GM23248 (cell line): ENCODE measurements at regions not wholly inside any gene's neighbourhood (a gene's known extent, or its start where the extent isn't known, plus 50 kb on each side); places are given as distances from the start of the nearest gene placed in this dataset.
A peak's percentile ranks its signal among the peaks of the same experiment; 100 is the strongest.

Source experiments
- DNase-seq: peaks from one replicate; pipeline ENCODE4 v3.0.0-alpha.2; 2015
- H2AFZ ChIP-seq: fragments of 200-600 bp; sonication (generic); 2 replicates; pipeline ENCODE4 v1.6.1; 2016; ENCODE audit warnings: antibody characterized with exemption
- H3F3A ChIP-seq: fragments of 200-600 bp; sonication (generic); 2 replicates; pipeline ENCODE4 v1.6.1; 2016; ENCODE audit warnings: mild to moderate bottlenecking, antibody characterized with exemption, mixed run types; ENCODE audit not compliant: insufficient read depth
- H3K27ac ChIP-seq: fragments of 200-600 bp; sonication (generic); 2 replicates; pipeline ENCODE4 v1.5.1; 2016; ENCODE audit warnings: mild to moderate bottlenecking
- H3K27me3 ChIP-seq: fragments of 200-600 bp; sonication (generic); replicated peaks from 2 replicates; pipeline ENCODE4 v1.6.1; 2016; ENCODE audit warnings: mild to moderate bottlenecking; ENCODE audit not compliant: insufficient read depth
- H3K36me3 ChIP-seq: fragments of 200-600 bp; sonication (generic); 2 replicates; pipeline ENCODE4 v1.6.1; 2016; ENCODE audit warnings: low read depth, mild to moderate bottlenecking
- H3K4me1 ChIP-seq: fragments of 200-600 bp; sonication (generic); 2 replicates; pipeline ENCODE4 v1.6.1; 2016; ENCODE audit warnings: mild to moderate bottlenecking; ENCODE audit not compliant: insufficient read depth
- H3K4me2 ChIP-seq: fragments of 200-600 bp; sonication (generic); one replicate; pipeline ENCODE4 v1.6.1; 2016; ENCODE audit warnings: mild to moderate bottlenecking; ENCODE audit not compliant: unreplicated experiment
- H3K4me3 ChIP-seq: fragments of 200-600 bp; sonication (generic); 2 replicates; pipeline ENCODE4 v1.5.1; 2016; ENCODE audit warnings: mild to moderate bottlenecking
- H3K79me2 ChIP-seq: fragments of 200-600 bp; sonication (generic); 2 replicates; pipeline ENCODE4 v1.6.1; 2016; ENCODE audit warnings: mild to moderate bottlenecking; ENCODE audit not compliant: insufficient read depth
- H3K9ac ChIP-seq: fragments of 200-600 bp; sonication (generic); 2 replicates; pipeline ENCODE4 v1.6.1; 2016; ENCODE audit warnings: mild to moderate bottlenecking
- H3K9me2 ChIP-seq: fragments of 200-600 bp; sonication (generic); 2 replicates; pipeline ENCODE4 v1.6.1; 2016; ENCODE audit warnings: mixed run types, mild to moderate bottlenecking, moderate library complexity; ENCODE audit not compliant: insufficient read depth
- H3K9me3 ChIP-seq: fragments of 200-600 bp; sonication (generic); one replicate; pipeline ENCODE4 v1.6.1; 2017; ENCODE audit warnings: low read depth
- H4K20me1 ChIP-seq: fragments of 200-600 bp; sonication (generic); 2 replicates; pipeline ENCODE4 v1.6.0; 2016; ENCODE audit not compliant: insufficient read depth
- EZH2 ChIP-seq: fragments of 200-600 bp; sonication (generic); IDR thresholded peaks from 2 replicates; pipeline ENCODE4 v1.6.1; 2018; ENCODE audit warnings: antibody characterized with exemption, mild to moderate bottlenecking; ENCODE audit not compliant: insufficient read depth, poor library complexity, severe bottlenecking
- EZH2phosphoT487 ChIP-seq: fragments of 200-600 bp; sonication (generic); IDR thresholded peaks from 2 replicates; pipeline ENCODE4 v1.6.1; 2018; ENCODE audit warnings: antibody characterized with exemption, moderate library complexity, mild to moderate bottlenecking, low read depth; ENCODE audit not compliant: insufficient read depth
- WGBS, 2 experiments: methylation state at CpG; one replicate each; pipeline ENCODE4 v1.1.6; 2015 to 2017; ENCODE audit warnings: low lambda C conversion rate in 2 of 2, low coverage in 1 of 2; ENCODE audit errors: missing lambda C conversion rate in 2 of 2; 5-methylcytosine and 5-hydroxymethylcytosine counted together
- in situ Hi-C: fragments of 300-500 bp; cut with MboI; formaldehyde crosslinking; loops from 2 replicates; pipeline ENCODE4 v1.15.0; 2020

- Histone ChIP-seq H3K9ac (no peak overlapping the region), H3K4me3 (no peak overlapping the region), H3K27me3 (no peaks in the 10 kb centered on the region), H3K79me2 (no peaks in the 10 kb centered on the region), H3K9me3 (no peaks in the 10 kb centered on the region), H3K36me3 (no peaks in the 10 kb centered on the region), H3K27ac (no peak overlapping the region), H3K9me2 (no peaks in the 10 kb centered on the region), H3K4me1 (no peaks in the 10 kb centered on the region), H2AFZ (no peak overlapping the region), H4K20me1 (no peaks in the 10 kb centered on the region), H3K4me2 (no peak overlapping the region), H3F3A (no peaks in the 10 kb centered on the region)
- no peak for TF ChIP-seq EZH2
- TF ChIP-seq EZH2phosphoT487: no peak
- whole genome bisulfite sequencing, 2 experiments: 8 to 12% methylated on average over 4 of the region's 4 CpGs
- no peak for DNase-seq
- in situ Hi-C loops: no loop called here
These were observed 215.2 kb downstream of the HTR7 start for GRCh38 chr10:90642650-90643049.

DNA sequence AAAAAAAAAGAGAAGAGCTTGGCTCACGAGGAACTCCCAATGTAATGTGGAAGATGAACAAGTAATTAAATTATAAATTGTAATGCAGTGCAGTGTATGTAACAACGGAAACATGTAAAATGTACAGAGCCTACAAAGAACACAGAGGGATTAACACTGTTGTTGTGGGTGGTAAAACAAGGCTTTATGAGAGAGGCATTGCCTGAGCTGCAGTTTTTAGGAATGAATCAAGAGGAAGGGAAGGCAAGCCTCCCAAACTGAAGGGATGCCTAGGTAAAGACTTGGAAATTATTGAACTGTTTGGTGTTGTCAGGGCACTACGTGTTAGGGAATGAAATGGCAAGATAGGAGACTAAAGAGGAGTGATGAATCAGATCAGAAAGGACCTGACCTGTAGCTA is 213.7 kb downstream of the HTR7 start:
- no peak overlapping the region for H3K27ac ChIP-seq
- no peaks in the 10 kb centered on the region for H3K79me2 ChIP-seq
- no peaks in the 10 kb centered on the region for H3K36me3 ChIP-seq
- H4K20me1 ChIP-seq: no peaks in the 10 kb centered on the region
- no peaks in the 10 kb centered on the region for H3K9me2 ChIP-seq
- peak; percentile 29 for DNase-seq
- no peak overlapping the region for H3K9ac ChIP-seq
- no peak overlapping the region for H2AFZ ChIP-seq
- H3K4me2 ChIP-seq: no peak overlapping the region
- H3K27me3 ChIP-seq: no peaks in the 10 kb centered on the region
- in situ Hi-C loops: no loop called here
- WGBS, 2 experiments: 5 to 8% methylated on average over 3 of the region's 3 CpGs
- H3K4me3 ChIP-seq: no peak overlapping the region
- no peaks in the 10 kb centered on the region for H3F3A ChIP-seq
- H3K4me1 ChIP-seq: no peaks in the 10 kb centered on the region
- TF ChIP-seq EZH2 (no peak), EZH2phosphoT487 (no peak)
- no peaks in the 10 kb centered on the region for H3K9me3 ChIP-seq

- Histone ChIP-seq H3K9me2 (no peaks in the 10 kb centered on the region), H3K79me2 (no peaks in the 10 kb centered on the region), H3K27ac (no peak overlapping the region), H3K4me2 (no peak overlapping the region), H3K4me3 (no peak overlapping the region), H3K36me3 (no peaks in the 10 kb centered on the region), H3K4me1 (no peaks in the 10 kb centered on the region), H4K20me1 (no peaks in the 10 kb centered on the region), H2AFZ (no peak overlapping the region), H3K9ac (no peak overlapping the region), H3K27me3 (no peaks in the 10 kb centered on the region), H3F3A (no peaks in the 10 kb centered on the region), H3K9me3 (no peaks in the 10 kb centered on the region)
- TF ChIP-seq EZH2phosphoT487 (no peak), EZH2 (no peak)
- no peak for DNase-seq
- WGBS, 2 experiments: 13 to 18% methylated on average over 2 of the region's 2 CpGs
- in situ Hi-C loops: no loop called here
These were observed 207.0 kb downstream of the HTR7 start for GRCh38 chr10:90650858-90651257.

- TF ChIP-seq EZH2: no peak
- TF ChIP-seq EZH2phosphoT487: no peak
- Histone ChIP-seq H4K20me1 (no peaks in the 10 kb centered on the region), H3K4me1 (no peaks in the 10 kb centered on the region), H3K4me3 (no peak overlapping the region), H3K27me3 (no peaks in the 10 kb centered on the region), H3K79me2 (no peaks in the 10 kb centered on the region), H3F3A (no peaks in the 10 kb centered on the region), H3K9me3 (no peaks in the 10 kb centered on the region), H3K9ac (no peak overlapping the region), H3K27ac (no peak overlapping the region), H2AFZ (no peak overlapping the region), H3K9me2 (no peaks in the 10 kb centered on the region), H3K4me2 (no peak overlapping the region), H3K36me3 (no peaks in the 10 kb centered on the region)
- in situ Hi-C loops: no loop called here
- DNase-seq: peak; percentile 7
These were observed 205.3 kb downstream of the HTR7 start for GRCh38 chr10:90652519-90652918.

DNA sequence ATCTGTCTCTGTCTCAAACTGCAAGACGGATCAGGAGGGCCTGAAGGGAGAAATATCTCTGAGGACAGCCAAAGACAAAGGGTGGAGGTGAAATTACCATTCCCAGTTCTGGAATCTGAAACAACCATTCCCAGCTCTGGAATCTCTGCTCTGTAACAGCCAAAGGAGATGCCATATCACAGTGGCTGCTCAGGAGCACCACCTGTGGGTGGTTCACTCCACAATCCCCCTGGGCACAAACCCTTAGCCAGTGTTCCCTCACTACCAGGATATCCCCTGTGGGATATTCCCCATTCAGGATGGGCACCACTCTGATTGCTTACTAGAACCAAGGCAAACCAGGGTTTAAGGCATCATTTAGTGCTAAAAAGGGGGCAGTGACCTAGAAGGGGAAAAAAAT is 199.0 kb downstream of the HTR7 start:
- no peak overlapping the region for H3K9ac ChIP-seq
- in situ Hi-C loops: no loop called here
- H3K27ac ChIP-seq: no peak overlapping the region
- H3F3A ChIP-seq: no peaks in the 10 kb centered on the region
- no peaks in the 10 kb centered on the region for H3K9me2 ChIP-seq
- H3K4me3 ChIP-seq: no peak overlapping the region
- TF ChIP-seq EZH2phosphoT487 (no peak), EZH2 (no peak)
- 0 to 5% methylated on average over 1 of the region's 1 CpG for WGBS, 2 experiments
- no peak overlapping the region for H3K4me2 ChIP-seq
- no peaks in the 10 kb centered on the region for H3K27me3 ChIP-seq
- H3K4me1 ChIP-seq: no peaks in the 10 kb centered on the region
- no peak overlapping the region for H2AFZ ChIP-seq
- no peak for DNase-seq
- H3K9me3 ChIP-seq: no peaks in the 10 kb centered on the region
- H3K36me3 ChIP-seq: no peaks in the 10 kb centered on the region
- H4K20me1 ChIP-seq: no peaks in the 10 kb centered on the region
- no peaks in the 10 kb centered on the region for H3K79me2 ChIP-seq
